ENCODE measurements at regions not wholly inside any gene's neighbourhood (a gene's known extent, or its start where the extent isn't known, plus 50 kb on each side); places are given as distances from the start of the nearest gene placed in this dataset.

- Histone ChIP-seq H3K9me3 (no peaks in the 10 kb centered on the region), H3K27me3 (ENCODE audit: low read depth) (no peaks in the 10 kb centered on the region), H3K4me3 (no peak overlapping the region), H3K4me1 (no peaks in the 10 kb centered on the region), H3K36me3 (no peaks in the 10 kb centered on the region), H3K27ac (no peak overlapping the region)
- ATAC-seq (no peak), DNase-seq (no peak)
- intact Hi-C loops (cut with DNase I) = no loop called here
- no peak for TF ChIP-seq CTCF (IDR thresholded peaks at IDR 0.05)
Measured at GRCh38 chr2:223701761-223702160, 99.6 kb upstream of the SCG2 start.

GRCh38 chr2:223700221-223700620 is 98.1 kb upstream of the SCG2 start:
- intact Hi-C loops (cut with DNase I) = no loop called here
- ATAC-seq = no peak
- H3K36me3 ChIP-seq = no peaks in the 10 kb centered on the region

GRCh38 chr2:223697892-223698645 is 95.9 kb upstream of the SCG2 start:
- ATAC-seq = no peak
- H3K4me3 ChIP-seq = no peak overlapping the region
- intact Hi-C loops (cut with DNase I) = no loop called here
- DNase-seq = no peak
- H3K27ac ChIP-seq = no peak overlapping the region
- no peaks in the 10 kb centered on the region for H3K27me3 ChIP-seq (ENCODE audit: low read depth)
- H3K4me1 ChIP-seq = no peaks in the 10 kb centered on the region
- no peaks in the 10 kb centered on the region for H3K36me3 ChIP-seq
- no peaks in the 10 kb centered on the region for H3K9me3 ChIP-seq
- TF ChIP-seq CTCF (IDR thresholded peaks at IDR 0.05) = no peak

More at GRCh38 chr2:223700221-223700620, 98.1 kb upstream of the SCG2 start:
- no peak for DNase-seq
- no peaks in the 10 kb centered on the region for H3K9me3 ChIP-seq
- TF ChIP-seq CTCF (IDR thresholded peaks at IDR 0.05) = no peak
- H3K27ac ChIP-seq = no peak overlapping the region
- H3K4me3 ChIP-seq = no peak overlapping the region
- no peaks in the 10 kb centered on the region for H3K27me3 ChIP-seq (ENCODE audit: low read depth)
- H3K4me1 ChIP-seq = no peaks in the 10 kb centered on the region

GRCh38 chr2:223697316-223697891 is 95.2 kb upstream of the SCG2 start:
- ATAC-seq (no peak), DNase-seq (no peak)
- Histone ChIP-seq H3K4me1 (no peaks in the 10 kb centered on the region), H3K27ac (no peak overlapping the region), H3K36me3 (no peaks in the 10 kb centered on the region), H3K9me3 (no peaks in the 10 kb centered on the region), H3K27me3 (ENCODE audit: low read depth) (no peaks in the 10 kb centered on the region), H3K4me3 (no peak overlapping the region)
- intact Hi-C loops (cut with DNase I) = no loop called here
- TF ChIP-seq CTCF (IDR thresholded peaks at IDR 0.05) = no peak

GRCh38 chr2:223696719-223697118 is 94.6 kb upstream of the SCG2 start:
- Histone ChIP-seq H3K27ac (no peak overlapping the region), H3K4me3 (no peak overlapping the region), H3K36me3 (no peaks in the 10 kb centered on the region), H3K4me1 (no peaks in the 10 kb centered on the region), H3K9me3 (no peaks in the 10 kb centered on the region), H3K27me3 (ENCODE audit: low read depth) (no peaks in the 10 kb centered on the region)
- DNase-seq (no peak), ATAC-seq (peak; percentile 58 to 85)
- TF ChIP-seq CTCF (IDR thresholded peaks at IDR 0.05) = no peak
- intact Hi-C loops (cut with DNase I) = no loop called here
